ENCODE measurements at regions not wholly inside any gene's neighbourhood (a gene's known extent, or its start where the extent isn't known, plus 50 kb on each side); places are given as distances from the start of the nearest gene placed in this dataset.

GRCh38 chr9:32161209-32161608 lies 223.2 kb upstream of the ACO1 start:
- Histone ChIP-seq H3K9ac (ENCODE audit: low read depth, low read length) (no peak overlapping the region), H3K9me3 (ENCODE audit: control insufficient read depth, insufficient read depth, low read length) (no peaks in the 10 kb centered on the region), H3K27ac (ENCODE audit: insufficient read depth, low read length) (no peak overlapping the region), H4K20me1 (ENCODE audit: insufficient read depth, low read length) (no peaks in the 10 kb centered on the region), H2BK15ac (ENCODE audit: low read depth, low read length) (no peak overlapping the region), H2AFZ (replicated peaks; ENCODE audit: low read length, poor library complexity) (no peak overlapping the region), H3K9me1 (ENCODE audit: insufficient read depth, low read length) (no peaks in the 10 kb centered on the region), H2BK20ac (ENCODE audit: low read depth, low read length) (no peak overlapping the region), H2AK5ac (ENCODE audit: low read depth, low read length) (no peak overlapping the region), H3K79me1 (ENCODE audit: low read depth in 1 of 2, low read length in 2 of 2) (no peaks in the 10 kb centered on the region), H3K18ac (ENCODE audit: low read depth, low read length) (no peak overlapping the region), H3K27me3 (ENCODE audit: control insufficient read depth, insufficient read depth, low read length) (no peaks in the 10 kb centered on the region), H2AK9ac (replicated peaks; ENCODE audit: low read depth, low read length, poor library complexity) (no peak overlapping the region), H4K8ac (ENCODE audit: low read depth in 2 of 2, low read length in 2 of 2) (no peak overlapping the region), H2BK120ac (ENCODE audit: low read depth, low read length) (no peak overlapping the region), H3K56ac (ENCODE audit: extremely low read depth, insufficient read depth, low read length) (no peak overlapping the region), H3K4ac (ENCODE audit: low read depth, low read length) (no peak overlapping the region), H3K4me1 (ENCODE audit: control insufficient read depth, insufficient read depth, low read length) (no peaks in the 10 kb centered on the region), H3K23ac (ENCODE audit: low read depth, low read length) (no peak overlapping the region), H3K4me3 (ENCODE audit: insufficient read depth, low read depth, low read length) (no peak overlapping the region), H3K36me3 (ENCODE audit: control insufficient read depth, insufficient read depth, low read length) (no peaks in the 10 kb centered on the region), H4K91ac (ENCODE audit: insufficient read depth, low read depth, low read length) (no peak overlapping the region), H4K5ac (ENCODE audit: low read depth, low read length) (no peak overlapping the region), H3K14ac (replicated peaks; ENCODE audit: low read depth, low read length) (no peak overlapping the region), H2BK5ac (ENCODE audit: low read depth, low read length, poor library complexity, severe bottlenecking) (no peak overlapping the region), H3K4me2 (ENCODE audit: low read depth, low read length) (no peak overlapping the region)
- ATAC-seq (ENCODE audit: low read depth) (no peak), DNase-seq (no peak)
- intact Hi-C loops (cut with micrococcal nuclease), result no loop called here
- BruUV-seq (replicated peaks), result no TSS peak
- ChIA-PET POLR2A (ENCODE audit: unreplicated experiment) (no interaction called here), CTCF (no interaction called here)
- WGBS, 2 experiments (ENCODE audit: extremely low coverage in 2 of 2, insufficient read length in 1 of 2), result no CpG with 5 or more reads among the region's 1 CpG
- no peak for TF ChIP-seq SMC3 (IDR thresholded peaks at IDR 0.05; ENCODE audit: low read depth, low read length)
- no peak for TF ChIP-seq BHLHE40 (IDR thresholded peaks at IDR 0.05; ENCODE audit: low read depth, low read length)
- TF ChIP-seq POLR2A (IDR thresholded peaks at IDR 0.05; ENCODE audit: low read depth, low read length), result no peak
- no peak for TF ChIP-seq CHD1 (IDR thresholded peaks at IDR 0.05; ENCODE audit: low read depth, low read length)
- TF ChIP-seq CEBPB (IDR thresholded peaks at IDR 0.05; ENCODE audit: low read depth, low read length), result no peak
- no peak for TF ChIP-seq MXI1 (IDR thresholded peaks at IDR 0.05; ENCODE audit: borderline replicate concordance, low read depth, low read length)
- TF ChIP-seq FOS (IDR thresholded peaks at IDR 0.05; ENCODE audit: low read depth, low read length), result no peak
- TF ChIP-seq NFE2L2 (IDR thresholded peaks at IDR 0.05; ENCODE audit: low read depth, low read length), result no peak
- dilution Hi-C loops (cut with HindIII; ENCODE audit: low sequenced_read_pairs, unreplicated experiment), result no loop called here
- in situ Hi-C loops (cut with MboI; ENCODE audit: low sequenced_read_pairs), result loop anchor here (25.0 kb wide), 1 partner anchor 101 kb away; no protein-coding TSS in a partner anchor
